ENCODE measurements at regions not wholly inside any gene's neighbourhood (a gene's known extent, or its start where the extent isn't known, plus 50 kb on each side); places are given as distances from the start of the nearest gene placed in this dataset.

- TF ChIP-seq POLR2AphosphoS5 (IDR thresholded peaks at IDR 0.05) (no peak), EP300 (IDR thresholded peaks at IDR 0.05) (no peak), CTCF (IDR thresholded peaks at IDR 0.05) (no peak), POLR2A (IDR thresholded peaks at IDR 0.05) (no peak)
Measured at GRCh38 chr4:136670265-136670664, 862.0 kb downstream of the PCDH18 start.
